NCI-H510A (cell line): ENCODE measurements at regions not wholly inside any gene's neighbourhood (a gene's known extent, or its start where the extent isn't known, plus 50 kb on each side); places are given as distances from the start of the nearest gene placed in this dataset.
"Not testable (repeated sequence)": the region's sequence is repeated elsewhere in the genome, so short reads cannot be mapped to it uniquely, and the experiment has no call there.

Source experiments
- DNase-seq: peaks from one replicate; lab custom pipeline; 2025; lab: John Stamatoyannopoulos, UW

- no peak for DNase-seq
Observed at GRCh38 chr5:145574889-145575573, 260.1 kb downstream of the PRELID2 start.

DNA sequence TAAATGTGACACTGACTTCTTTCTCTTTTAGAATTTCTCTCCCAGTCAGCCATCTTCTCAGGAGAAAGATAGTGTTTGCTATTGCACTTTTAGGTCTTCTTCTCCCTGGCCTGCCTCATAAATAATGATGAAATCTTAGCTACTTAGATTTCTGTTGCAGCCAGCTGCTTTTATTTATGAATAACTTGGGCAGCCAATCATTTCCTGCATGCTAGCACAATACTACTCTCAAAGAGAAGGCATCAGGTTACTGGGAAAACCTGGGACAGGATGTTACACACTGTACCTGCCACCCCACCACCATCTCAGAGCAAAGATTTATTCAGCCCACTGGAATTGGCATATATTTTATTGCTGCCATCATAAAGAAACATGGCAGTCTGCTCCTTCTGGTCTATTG, 266.6 kb downstream of the PRELID2 start:
- peak; percentile 34 for DNase-seq

GRCh38 chr5:145562931-145563330, 272.2 kb downstream of the PRELID2 start:
- no peak for DNase-seq

DNA sequence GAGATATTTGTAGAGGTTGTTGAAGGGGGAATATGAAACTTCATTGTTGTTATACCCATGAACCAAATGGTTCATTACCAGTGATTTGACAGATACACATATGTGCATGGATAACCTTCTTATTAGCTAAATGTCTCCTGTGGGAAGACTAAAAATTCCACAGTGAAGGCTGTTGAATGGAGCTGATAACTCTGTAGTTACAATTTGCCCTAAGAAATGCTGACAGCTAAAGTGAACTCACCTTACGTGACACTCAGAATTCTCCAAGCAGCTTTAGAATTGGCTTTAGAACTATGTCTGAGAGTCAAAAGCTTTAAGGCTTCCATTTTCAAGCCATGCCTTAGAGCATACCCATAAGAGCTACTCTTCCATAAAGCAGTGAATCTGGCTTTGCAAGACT, 276.9 kb downstream of the PRELID2 start:
- DNase-seq: no peak

DNA sequence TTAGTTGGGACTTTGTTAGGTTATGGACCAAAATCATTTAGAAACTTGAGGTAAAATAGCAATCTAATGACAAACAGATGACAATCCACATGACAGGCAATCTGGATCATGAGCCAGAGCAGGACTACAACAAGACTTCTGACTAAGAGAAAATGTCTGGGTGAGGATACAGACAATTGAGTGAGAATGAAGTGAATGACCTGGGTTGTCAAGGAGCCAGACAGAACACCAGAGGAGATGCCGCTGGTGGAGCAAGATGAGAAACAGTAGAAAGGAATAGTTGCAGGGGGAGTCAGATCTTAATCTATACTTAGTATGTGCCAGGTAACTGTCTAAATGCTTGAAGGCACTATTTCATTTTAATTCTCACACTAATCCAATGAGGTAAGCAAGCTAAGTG, 277.8 kb downstream of the PRELID2 start:
- DNase-seq: no peak

DNA sequence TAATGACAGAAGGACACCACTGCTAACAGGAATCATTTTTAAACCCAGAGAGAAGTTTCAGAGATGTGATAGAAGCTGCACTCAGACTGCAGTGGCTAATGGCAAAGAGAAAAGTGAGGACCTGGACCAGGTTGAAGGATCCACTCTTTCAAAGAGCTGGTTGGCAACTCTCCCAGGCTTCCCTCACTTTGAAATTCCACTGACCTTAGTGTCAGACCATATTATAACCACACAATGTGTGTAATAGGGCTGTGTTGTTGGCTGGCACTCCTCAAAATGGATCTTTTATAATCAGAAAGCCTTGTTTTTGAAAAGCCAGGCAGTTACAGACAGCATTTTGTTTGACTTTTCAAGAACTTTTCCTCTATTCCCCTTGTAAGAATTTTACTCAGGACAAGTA, 280.7 kb downstream of the PRELID2 start:
- DNase-seq: no peak

- no peak for DNase-seq
Observed at GRCh38 chr5:145553177-145553576, 282.0 kb downstream of the PRELID2 start.

GRCh38 chr5:145551714-145552113, 283.4 kb downstream of the PRELID2 start:
- no peak for DNase-seq

GRCh38 chr5:145548097-145548496, 287.0 kb downstream of the PRELID2 start:
- DNase-seq: no peak

GRCh38 chr5:145544401-145544800, 290.7 kb downstream of the PRELID2 start:
- DNase-seq: no peak

DNA sequence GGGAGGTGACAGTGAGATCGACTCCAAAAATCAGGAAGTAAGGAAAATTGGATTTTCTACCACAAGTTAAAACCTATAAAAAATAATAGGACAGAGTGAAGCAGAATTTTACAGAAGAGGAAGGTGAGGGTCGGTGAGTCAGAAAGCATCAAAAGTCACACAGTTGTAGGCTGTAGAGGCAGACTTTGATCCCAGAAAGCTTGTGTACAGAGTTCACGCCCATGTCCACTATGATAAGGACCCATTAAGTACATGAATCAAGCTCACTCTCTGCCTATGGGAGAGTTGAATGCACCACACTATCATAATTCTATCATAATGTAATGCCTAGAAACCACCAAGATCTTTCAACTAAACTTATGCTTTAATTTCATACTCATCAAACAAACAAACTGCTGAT, 291.2 kb downstream of the PRELID2 start:
- DNase-seq: no peak

DNA sequence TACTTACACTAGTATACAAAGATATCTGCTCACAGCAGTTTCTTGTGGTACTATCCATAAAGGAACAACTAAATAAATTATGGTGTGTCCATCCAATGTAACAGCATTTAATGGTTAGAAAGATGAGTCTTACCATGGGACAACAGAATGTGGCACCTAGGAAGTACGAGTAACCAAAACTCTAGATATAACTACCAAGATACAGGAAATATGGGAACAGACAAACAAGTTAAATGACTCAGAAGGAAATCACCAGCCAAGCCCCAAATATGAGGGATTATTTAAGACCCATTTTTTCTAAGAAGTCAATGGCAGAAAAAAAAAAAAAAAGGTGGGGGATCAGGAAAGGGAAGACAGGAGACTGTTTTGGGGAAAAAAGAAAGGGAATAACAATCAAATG, 294.8 kb downstream of the PRELID2 start:
- DNase-seq: no peak

- DNase-seq: no peak
Observed at GRCh38 chr5:145539201-145539600, 295.9 kb downstream of the PRELID2 start.

DNA sequence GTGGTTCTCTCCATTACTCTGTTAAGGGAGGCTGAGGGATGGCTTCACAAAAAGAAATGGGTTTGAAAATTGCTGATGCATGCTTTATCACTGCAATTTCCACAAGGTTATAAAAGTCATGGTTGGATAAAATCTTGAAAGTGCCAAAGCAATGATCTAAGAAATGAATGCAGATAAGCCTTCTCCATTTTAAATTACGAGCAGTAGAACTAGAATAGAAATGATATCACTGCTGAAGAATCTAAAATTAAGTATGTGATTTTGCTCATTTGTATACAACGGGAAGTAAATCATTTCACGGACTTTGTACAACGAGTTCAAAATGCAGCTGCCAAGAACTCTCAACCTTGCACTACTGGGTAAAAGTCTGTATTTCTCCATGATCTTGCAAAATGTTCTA, 299.0 kb downstream of the PRELID2 start:
- DNase-seq: no peak

DNA sequence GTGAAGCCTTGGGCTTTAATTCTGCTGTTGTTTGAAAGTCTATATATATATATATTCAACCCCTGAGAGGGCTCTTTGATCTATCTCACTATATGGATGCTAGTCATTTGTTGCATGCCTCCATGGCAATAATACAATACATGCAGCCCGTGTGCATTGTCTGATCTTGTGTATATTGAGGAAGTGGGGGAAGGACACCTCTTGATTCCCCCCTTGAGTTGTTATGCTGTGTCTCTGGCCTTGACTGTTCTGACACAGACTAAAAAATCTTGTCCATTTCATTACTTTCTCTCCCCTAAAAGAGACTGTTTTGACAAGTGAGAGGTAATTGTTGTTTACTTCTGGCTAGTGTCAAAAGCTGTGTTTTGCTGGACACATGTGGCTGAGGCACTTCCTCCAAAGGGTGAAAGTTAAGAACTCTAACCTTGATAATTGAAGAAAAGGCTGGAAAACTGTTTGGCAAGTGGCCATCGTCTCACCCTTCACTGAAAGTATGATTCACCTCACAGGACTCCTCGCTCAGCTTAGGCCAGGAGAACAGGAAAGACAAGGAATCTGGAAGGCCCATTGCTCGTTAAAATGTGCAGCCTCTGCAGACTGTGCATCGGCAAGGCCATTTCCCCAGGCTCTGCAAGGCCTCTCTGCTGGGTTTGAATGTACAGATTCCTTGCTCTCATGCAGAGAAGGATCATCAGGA, 304.0 kb downstream of the PRELID2 start:
- DNase-seq: no peak

GRCh38 chr5:145521523-145521922, 313.6 kb downstream of the PRELID2 start:
- DNase-seq: no peak

DNA sequence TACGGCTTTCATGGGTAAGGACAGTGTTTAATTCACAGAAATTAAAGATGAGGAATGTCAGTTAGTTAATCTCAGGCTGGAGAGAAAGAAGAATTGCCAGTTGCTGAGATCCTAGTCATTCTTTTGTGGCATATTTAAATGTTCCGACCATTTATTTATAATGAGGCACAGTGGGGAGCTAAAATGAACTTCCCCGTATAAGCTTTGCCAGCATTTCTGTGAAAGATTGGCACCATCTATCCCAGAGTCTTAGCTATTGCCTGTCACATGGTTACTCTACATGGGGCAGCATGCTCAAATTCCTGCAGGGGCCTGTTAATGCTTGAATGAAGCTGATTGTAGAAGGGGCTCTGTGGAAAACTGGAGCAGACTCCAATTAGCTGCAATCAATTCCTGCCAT, 314.1 kb downstream of the PRELID2 start:
- DNase-seq: no peak

GRCh38 chr5:145520335-145520734, 314.8 kb downstream of the PRELID2 start:
- no peak for DNase-seq

DNA sequence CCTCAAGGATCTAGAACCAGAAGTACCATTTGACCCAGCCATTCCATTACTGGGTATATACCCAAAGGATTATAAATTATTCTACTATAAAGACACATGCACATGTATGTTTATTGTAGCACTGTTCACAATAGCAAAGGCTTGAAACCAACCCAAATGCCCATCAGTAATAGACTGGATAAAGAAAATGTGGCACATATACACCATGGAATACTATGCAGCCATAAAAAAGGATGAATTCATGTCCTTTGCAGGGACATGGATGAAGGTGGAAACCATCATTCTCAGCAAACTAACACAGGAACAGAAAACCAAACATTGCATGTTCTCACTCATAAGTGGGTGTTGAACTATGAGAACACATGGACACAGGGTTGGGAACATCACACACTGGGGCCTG, 317.6 kb downstream of the PRELID2 start:
- not testable (repeated sequence) for DNase-seq

DNA sequence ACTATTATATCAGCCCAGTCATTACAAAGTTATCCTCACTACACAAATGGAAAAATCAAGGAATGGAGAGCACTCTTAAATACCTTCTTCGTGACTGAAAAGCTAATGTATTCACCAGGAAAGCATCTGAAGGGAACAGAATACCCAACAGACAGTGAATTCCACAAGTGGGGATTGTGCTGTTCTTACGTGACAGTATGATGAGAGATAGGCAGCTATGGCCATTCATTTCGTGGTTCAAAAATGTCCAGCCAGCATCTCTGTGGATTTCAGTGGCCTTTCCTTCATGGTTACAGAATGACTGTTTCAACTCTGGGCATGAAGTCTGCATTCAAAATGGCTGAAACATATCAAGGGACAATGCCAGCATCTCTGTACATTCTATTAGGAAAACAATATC, 323.8 kb downstream of the PRELID2 start:
- no peak for DNase-seq

DNA sequence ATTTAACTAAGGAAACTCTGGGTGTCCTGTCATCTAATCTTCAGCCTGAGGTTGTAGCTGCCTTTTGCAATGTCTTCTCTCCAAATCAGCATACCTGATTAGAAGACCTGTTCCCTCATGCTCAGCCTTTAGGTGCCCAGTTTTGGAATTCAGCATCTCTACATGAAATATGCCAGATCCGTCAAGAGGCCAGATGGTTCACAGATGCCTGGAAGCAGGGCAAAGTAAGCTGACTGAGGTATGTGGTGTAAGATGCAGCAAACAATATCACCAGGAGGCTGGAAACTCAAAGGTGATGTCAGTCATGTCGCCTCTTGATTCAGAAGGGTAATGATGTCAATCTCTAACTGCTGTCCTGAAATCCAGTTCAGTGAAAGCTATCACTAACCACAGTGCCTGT, 324.4 kb downstream of the PRELID2 start:
- DNase-seq: no peak

GRCh38 chr5:145510324-145510723, 324.8 kb downstream of the PRELID2 start:
- no peak for DNase-seq

DNA sequence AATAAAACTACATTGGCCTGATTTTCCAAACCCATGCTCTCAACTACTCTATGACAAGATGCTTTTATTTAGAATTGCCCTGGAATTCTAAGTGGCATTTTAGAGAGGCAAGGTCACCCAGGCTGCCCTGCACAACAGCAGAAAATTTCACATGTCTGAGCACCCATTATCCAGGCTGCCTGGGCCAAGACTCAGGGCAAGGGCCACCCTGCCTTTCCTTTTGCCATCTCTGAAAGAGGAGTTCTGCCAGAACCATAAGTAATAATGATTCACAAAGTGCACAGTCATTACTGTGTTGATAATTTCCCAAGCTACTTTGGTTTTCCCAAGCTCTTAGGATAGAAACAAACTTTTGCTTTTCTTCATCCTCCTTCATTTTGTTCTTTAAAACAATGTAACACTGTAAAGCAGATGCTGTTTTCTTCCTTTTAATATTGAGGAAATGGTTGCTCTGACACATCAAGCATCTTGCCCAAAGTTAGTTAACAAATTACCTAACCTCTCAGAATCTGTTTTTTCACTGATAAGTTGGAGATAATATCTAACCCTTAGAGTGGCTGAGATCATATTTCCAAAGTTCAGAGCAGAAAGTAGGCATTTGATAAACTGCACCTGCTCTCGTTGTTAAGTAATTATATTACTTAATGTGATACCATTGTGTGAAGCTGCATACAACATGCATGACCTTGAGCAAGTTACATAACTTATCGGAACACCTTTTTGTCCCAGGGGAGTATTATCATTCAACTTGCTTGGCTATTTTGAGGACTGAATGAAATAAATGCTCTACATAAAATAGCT, 325.6 kb downstream of the PRELID2 start:
- DNase-seq: no peak
